ENCODE measurements at regions not wholly inside any gene's neighbourhood (a gene's known extent, or its start where the extent isn't known, plus 50 kb on each side); places are given as distances from the start of the nearest gene placed in this dataset.

DNA sequence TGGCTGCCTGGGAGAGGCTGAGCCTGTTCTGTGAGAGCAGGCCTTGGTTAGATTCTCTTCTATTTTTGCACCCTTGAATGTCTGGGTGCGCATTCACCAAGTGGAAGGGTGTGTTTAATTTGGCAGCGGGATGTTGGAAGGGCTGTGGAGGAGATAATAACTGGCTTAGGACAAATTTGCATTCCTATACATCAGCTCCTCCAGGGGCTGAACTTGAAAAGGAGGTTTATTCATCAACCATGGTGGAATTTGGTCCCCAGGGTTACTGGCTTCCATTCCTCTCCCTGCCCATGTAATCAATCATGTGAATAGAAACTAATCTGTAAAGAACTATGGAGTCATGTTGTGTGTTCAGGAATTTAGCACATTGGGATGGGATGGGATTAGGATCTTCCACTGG lies 100.2 kb upstream of the FOXF1 start:
- no peak for TF ChIP-seq POLR2A (IDR thresholded peaks at IDR 0.05; ENCODE audit: extremely low read depth, insufficient read length)
- H3K4me3 ChIP-seq (ENCODE audit: low read depth, low read length), result no peak overlapping the region
- DNase-seq (ENCODE audit: low read depth), result no peak

DNA sequence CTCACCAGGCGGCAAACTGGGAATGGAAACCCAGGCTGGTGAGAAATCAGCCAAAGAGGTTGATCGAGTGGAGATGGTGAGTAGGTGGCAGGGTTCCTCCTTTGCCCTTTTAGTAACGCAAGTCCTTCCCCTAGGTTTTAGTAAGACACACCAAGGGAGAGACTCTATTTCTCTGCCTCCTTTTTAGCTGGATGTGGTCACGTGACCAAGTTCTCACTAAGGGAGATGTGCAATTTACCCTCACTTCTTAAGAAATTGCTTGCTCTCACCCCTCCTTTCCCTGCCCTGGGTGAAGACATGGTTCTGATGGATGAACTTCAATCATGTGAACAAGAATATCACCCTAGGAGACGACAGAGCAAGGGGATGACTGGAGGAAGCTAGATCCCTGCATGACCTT lies 99.8 kb upstream of the FOXF1 start:
- TF ChIP-seq POLR2A (IDR thresholded peaks at IDR 0.05; ENCODE audit: extremely low read depth, insufficient read length) (no peak), MYC (IDR thresholded peaks at IDR 0.05; ENCODE audit: low read depth, low read length) (no peak)
- TF ChIP-seq, protein P1, sequence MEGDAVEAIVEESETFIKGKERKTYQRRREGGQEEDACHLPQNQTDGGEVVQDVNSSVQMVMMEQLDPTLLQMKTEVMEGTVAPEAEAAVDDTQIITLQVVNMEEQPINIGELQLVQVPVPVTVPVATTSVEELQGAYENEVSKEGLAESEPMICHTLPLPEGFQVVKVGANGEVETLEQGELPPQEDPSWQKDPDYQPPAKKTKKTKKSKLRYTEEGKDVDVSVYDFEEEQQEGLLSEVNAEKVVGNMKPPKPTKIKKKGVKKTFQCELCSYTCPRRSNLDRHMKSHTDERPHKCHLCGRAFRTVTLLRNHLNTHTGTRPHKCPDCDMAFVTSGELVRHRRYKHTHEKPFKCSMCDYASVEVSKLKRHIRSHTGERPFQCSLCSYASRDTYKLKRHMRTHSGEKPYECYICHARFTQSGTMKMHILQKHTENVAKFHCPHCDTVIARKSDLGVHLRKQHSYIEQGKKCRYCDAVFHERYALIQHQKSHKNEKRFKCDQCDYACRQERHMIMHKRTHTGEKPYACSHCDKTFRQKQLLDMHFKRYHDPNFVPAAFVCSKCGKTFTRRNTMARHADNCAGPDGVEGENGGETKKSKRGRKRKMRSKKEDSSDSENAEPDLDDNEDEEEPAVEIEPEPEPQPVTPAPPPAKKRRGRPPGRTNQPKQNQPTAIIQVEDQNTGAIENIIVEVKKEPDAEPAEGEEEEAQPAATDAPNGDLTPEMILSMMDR (IDR thresholded peaks at IDR 0.05; ENCODE audit: low read depth, low read length), result no peak
- TF ChIP-seq, protein P2, sequence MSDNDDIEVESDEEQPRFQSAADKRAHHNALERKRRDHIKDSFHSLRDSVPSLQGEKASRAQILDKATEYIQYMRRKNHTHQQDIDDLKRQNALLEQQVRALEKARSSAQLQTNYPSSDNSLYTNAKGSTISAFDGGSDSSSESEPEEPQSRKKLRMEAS (IDR thresholded peaks at IDR 0.05; ENCODE audit: low read depth, low read length), result no peak
- H3K4me3 ChIP-seq (ENCODE audit: low read depth, low read length), result no peak overlapping the region
- DNase-seq (ENCODE audit: low read depth), result no peak

DNA sequence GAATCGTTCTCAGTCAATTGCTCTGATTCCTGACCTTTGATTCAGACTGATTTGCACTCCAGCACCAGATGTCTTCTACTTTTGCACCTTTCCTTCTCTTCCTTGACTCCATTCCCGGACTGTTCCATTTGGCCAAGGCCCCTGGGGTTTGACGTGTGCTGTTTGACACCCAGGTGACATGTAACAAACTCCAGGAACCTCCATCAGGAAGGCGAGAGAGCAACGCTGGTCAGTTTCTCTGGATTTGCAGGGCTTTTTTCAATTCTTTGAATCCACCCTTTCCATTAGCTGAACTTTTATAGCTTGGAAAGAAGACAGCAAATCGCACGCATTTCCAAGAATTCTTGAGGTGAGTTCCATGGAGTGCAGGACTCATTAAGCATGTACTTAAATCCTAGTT lies 98.4 kb upstream of the FOXF1 start:
- TF ChIP-seq, protein P1 (IDR thresholded peaks at IDR 0.05; ENCODE audit: low read depth, low read length), result no peak
- no peak for TF ChIP-seq POLR2A (IDR thresholded peaks at IDR 0.05; ENCODE audit: extremely low read depth, insufficient read length)
- no peak for TF ChIP-seq MYC (IDR thresholded peaks at IDR 0.05; ENCODE audit: low read depth, low read length)
- TF ChIP-seq, protein P2 (IDR thresholded peaks at IDR 0.05; ENCODE audit: low read depth, low read length), result no peak
- DNase-seq (ENCODE audit: low read depth), result no peak
- H3K4me3 ChIP-seq (ENCODE audit: low read depth, low read length), result no peak overlapping the region

DNA sequence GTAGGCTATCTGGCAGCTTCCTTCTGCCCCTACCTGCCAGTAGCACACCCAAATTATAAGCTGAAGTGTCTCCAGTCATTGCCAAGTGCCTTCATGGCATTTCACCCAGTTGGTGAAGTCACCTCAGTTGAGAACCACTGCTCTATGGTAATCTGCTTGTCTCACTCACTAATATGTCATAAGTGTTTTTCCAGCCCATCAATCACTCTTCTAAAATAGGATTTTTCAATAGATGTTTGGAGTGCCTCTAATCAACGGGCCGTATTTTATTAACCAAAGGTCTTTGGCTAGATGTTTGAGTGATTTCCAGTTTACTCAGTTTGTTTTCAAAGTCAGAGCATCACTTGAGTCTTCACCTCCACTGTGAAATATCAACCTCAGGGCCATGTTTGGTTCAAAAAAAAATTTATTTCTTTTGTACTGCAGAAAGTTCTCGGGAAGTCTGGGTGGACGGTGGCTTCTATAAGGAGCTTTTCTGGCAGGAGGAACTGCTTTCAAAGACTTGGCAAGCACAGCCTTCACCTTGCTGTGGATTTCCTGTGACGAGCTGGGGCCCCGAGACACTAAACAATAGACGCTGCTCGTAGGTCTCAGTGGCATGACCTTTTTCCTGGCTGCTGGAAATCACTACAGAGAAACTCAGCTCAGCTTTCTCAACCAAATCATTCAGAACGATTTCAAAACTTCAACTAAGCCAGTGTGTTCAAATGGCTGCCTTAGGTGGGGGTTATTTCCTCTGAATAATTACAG lies 95.2 kb upstream of the FOXF1 start:
- DNase-seq (ENCODE audit: low read depth), result no peak
- no peak overlapping the region for H3K4me3 ChIP-seq (ENCODE audit: low read depth, low read length)
- TF ChIP-seq, protein P2 (IDR thresholded peaks at IDR 0.05; ENCODE audit: low read depth, low read length), result no peak
- TF ChIP-seq MYC (IDR thresholded peaks at IDR 0.05; ENCODE audit: low read depth, low read length) (no peak), POLR2A (IDR thresholded peaks at IDR 0.05; ENCODE audit: extremely low read depth, insufficient read length) (no peak)
- TF ChIP-seq, protein P1 (IDR thresholded peaks at IDR 0.05; ENCODE audit: low read depth, low read length), result no peak

DNA sequence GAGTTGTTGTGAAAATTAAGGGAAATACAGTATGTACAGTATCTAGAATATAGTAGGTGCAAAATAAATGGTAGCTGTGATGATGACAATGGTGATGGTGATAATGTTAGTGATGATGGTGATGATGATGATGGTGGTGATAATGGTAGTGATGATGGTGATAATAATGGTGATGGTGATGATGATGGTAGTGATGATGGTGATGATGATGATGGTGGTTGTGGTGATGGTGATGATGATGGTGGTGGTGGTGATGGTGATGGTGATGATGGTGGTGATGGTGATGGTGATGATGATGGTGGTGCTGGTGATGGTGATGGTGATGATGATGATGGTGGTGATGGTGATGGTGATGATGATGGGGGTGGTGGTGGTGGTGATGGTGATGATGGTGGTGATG lies 91.3 kb upstream of the FOXF1 start:
- no peak overlapping the region for H3K4me3 ChIP-seq (ENCODE audit: low read depth, low read length)
- TF ChIP-seq, protein P2 (IDR thresholded peaks at IDR 0.05; ENCODE audit: low read depth, low read length), result no peak
- TF ChIP-seq POLR2A (IDR thresholded peaks at IDR 0.05; ENCODE audit: extremely low read depth, insufficient read length), result no peak
- TF ChIP-seq, protein P1 (IDR thresholded peaks at IDR 0.05; ENCODE audit: low read depth, low read length), result no peak
- TF ChIP-seq MYC (IDR thresholded peaks at IDR 0.05; ENCODE audit: low read depth, low read length), result no peak
- DNase-seq (ENCODE audit: low read depth), result no peak

DNA sequence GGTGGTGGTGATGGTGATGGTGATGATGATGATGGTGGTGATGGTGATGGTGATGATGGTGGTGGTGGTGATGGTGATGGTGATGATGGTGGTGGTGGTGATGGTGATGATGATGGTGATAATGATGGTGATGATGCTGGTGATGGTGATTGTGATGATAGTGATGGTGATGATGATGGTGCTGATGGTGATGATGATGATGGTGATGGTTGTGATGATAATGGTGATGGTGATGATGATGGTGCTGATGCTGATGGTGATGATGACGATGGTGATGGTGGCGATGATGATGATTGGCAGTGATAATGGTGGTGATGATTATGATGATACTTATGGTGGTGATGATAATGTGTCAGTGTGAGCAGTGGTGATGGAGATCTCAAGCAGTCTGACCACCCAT lies 90.8 kb upstream of the FOXF1 start:
- DNase-seq (ENCODE audit: low read depth), result no peak
- TF ChIP-seq POLR2A (IDR thresholded peaks at IDR 0.05; ENCODE audit: extremely low read depth, insufficient read length) (no peak), MYC (IDR thresholded peaks at IDR 0.05; ENCODE audit: low read depth, low read length) (no peak)
- TF ChIP-seq, protein P1 (IDR thresholded peaks at IDR 0.05; ENCODE audit: low read depth, low read length), result no peak
- TF ChIP-seq, protein P2 (IDR thresholded peaks at IDR 0.05; ENCODE audit: low read depth, low read length), result no peak
- H3K4me3 ChIP-seq (ENCODE audit: low read depth, low read length), result no peak overlapping the region
